HL-60 (cell line): ENCODE measurements at regions not wholly inside any gene's neighbourhood (a gene's known extent, or its start where the extent isn't known, plus 50 kb on each side); places are given as distances from the start of the nearest gene placed in this dataset.

Experiments used
- DNase-seq, 2 experiments: peaks; one replicate each; pipeline ENCODE4 v3.0.0-alpha.2; 2010 to 2020; ENCODE audit warnings: low read depth in 1 of 2, low spot score in 1 of 2
- H3K27ac ChIP-seq: fragments of 250-450 bp; sonication (Bioruptor Pico); replicated peaks from 2 replicates; pipeline ENCODE4 v1.5.1; 2020; ENCODE audit warnings: mild to moderate bottlenecking, moderate library complexity
- H3K27me3 ChIP-seq: fragments of 250-450 bp; sonication (Bioruptor Pico); 2 replicates; pipeline ENCODE4 v1.5.1; 2021; ENCODE audit warnings: mild to moderate bottlenecking, moderate library complexity; ENCODE audit not compliant: insufficient read depth, poor library complexity, severe bottlenecking
- H3K4me3 ChIP-seq: replicated peaks from 2 replicates; pipeline ENCODE4 v1.5.1; 2011; ENCODE audit warnings: mild to moderate bottlenecking, control low read depth, low read length; ENCODE audit not compliant: insufficient read depth
- GABPA ChIP-seq: IDR thresholded peaks from 2 replicates; pipeline ENCODE4 v1.6.1; 2012; ENCODE audit warnings: low read depth
- POLR2AphosphoS5 ChIP-seq: IDR thresholded peaks from 2 replicates; pipeline ENCODE4 v1.6.1; 2012; ENCODE audit warnings: low read depth
- SPI1 ChIP-seq: IDR thresholded peaks from 2 replicates; pipeline ENCODE4 v1.6.1; 2012; ENCODE audit warnings: low read depth, mild to moderate bottlenecking, borderline replicate concordance
- TF ChIP-seq, protein P1 (sequence below): IDR thresholded peaks from one replicate; pipeline ENCODE4 v1.5.1; 2011; ENCODE audit warnings: low read length, control low read depth, inconsistent platforms; ENCODE audit not compliant: insufficient read depth
- TF ChIP-seq, protein P2 (sequence below): IDR thresholded peaks from 2 replicates; pipeline ENCODE4 v1.6.1; 2012; ENCODE audit warnings: low read depth; ENCODE audit not compliant: insufficient replicate concordance

DNA sequence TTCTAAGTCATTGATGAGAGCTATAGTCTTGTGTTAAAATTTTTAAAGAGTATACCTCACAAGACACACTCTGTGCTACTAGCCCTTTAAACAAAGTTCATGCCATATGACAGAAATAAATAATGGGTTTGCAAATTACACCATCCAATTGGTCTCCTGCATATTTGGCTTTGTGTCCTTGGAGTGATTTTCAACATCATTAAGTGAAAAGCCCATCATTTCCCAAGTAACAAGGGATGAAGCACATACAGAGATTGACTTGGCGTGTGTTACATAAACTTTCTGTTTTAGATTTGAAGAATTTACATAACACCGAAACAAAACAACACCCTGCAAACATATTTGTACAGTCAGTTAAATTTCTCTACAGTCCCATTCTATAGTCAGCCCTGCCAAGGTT, 216.9 kb upstream of the NEIL3 start:
- TF ChIP-seq, protein P1, sequence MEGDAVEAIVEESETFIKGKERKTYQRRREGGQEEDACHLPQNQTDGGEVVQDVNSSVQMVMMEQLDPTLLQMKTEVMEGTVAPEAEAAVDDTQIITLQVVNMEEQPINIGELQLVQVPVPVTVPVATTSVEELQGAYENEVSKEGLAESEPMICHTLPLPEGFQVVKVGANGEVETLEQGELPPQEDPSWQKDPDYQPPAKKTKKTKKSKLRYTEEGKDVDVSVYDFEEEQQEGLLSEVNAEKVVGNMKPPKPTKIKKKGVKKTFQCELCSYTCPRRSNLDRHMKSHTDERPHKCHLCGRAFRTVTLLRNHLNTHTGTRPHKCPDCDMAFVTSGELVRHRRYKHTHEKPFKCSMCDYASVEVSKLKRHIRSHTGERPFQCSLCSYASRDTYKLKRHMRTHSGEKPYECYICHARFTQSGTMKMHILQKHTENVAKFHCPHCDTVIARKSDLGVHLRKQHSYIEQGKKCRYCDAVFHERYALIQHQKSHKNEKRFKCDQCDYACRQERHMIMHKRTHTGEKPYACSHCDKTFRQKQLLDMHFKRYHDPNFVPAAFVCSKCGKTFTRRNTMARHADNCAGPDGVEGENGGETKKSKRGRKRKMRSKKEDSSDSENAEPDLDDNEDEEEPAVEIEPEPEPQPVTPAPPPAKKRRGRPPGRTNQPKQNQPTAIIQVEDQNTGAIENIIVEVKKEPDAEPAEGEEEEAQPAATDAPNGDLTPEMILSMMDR, result no peak
- TF ChIP-seq GABPA, result no peak
- no peak for TF ChIP-seq SPI1
- no peak for TF ChIP-seq POLR2AphosphoS5
- TF ChIP-seq, protein P2, sequence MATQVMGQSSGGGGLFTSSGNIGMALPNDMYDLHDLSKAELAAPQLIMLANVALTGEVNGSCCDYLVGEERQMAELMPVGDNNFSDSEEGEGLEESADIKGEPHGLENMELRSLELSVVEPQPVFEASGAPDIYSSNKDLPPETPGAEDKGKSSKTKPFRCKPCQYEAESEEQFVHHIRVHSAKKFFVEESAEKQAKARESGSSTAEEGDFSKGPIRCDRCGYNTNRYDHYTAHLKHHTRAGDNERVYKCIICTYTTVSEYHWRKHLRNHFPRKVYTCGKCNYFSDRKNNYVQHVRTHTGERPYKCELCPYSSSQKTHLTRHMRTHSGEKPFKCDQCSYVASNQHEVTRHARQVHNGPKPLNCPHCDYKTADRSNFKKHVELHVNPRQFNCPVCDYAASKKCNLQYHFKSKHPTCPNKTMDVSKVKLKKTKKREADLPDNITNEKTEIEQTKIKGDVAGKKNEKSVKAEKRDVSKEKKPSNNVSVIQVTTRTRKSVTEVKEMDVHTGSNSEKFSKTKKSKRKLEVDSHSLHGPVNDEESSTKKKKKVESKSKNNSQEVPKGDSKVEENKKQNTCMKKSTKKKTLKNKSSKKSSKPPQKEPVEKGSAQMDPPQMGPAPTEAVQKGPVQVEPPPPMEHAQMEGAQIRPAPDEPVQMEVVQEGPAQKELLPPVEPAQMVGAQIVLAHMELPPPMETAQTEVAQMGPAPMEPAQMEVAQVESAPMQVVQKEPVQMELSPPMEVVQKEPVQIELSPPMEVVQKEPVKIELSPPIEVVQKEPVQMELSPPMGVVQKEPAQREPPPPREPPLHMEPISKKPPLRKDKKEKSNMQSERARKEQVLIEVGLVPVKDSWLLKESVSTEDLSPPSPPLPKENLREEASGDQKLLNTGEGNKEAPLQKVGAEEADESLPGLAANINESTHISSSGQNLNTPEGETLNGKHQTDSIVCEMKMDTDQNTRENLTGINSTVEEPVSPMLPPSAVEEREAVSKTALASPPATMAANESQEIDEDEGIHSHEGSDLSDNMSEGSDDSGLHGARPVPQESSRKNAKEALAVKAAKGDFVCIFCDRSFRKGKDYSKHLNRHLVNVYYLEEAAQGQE, result no peak
- no peak for DNase-seq
- H3K4me3 ChIP-seq, result no peak overlapping the region
- H3K27me3 ChIP-seq, result no peaks in the 10 kb centered on the region
- no peak overlapping the region for H3K27ac ChIP-seq

DNA sequence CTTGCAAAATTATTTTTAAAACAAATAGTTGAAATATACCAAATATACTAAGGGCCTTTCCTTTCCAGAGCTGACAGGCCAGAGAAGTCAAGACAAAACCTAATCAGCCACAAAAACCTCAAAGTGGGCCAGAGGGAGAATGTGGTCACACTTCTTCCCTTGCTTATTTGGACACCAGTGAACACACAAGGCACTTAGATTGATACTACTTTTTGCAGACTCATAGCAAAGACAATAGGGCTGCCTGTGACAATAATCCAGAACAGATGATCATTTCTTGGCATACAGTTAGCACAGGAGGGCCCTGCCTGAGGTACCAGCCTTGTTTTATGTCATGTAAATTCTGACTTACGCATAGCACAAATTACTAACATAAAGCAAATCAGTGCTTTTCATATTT, 215.7 kb upstream of the NEIL3 start:
- Histone ChIP-seq H3K4me3 (no peak overlapping the region), H3K27ac (no peak overlapping the region), H3K27me3 (no peaks in the 10 kb centered on the region)
- TF ChIP-seq, protein P1, result no peak
- TF ChIP-seq GABPA (no peak), POLR2AphosphoS5 (no peak), SPI1 (no peak)
- TF ChIP-seq, protein P2, result no peak
- DNase-seq, result no peak

DNA sequence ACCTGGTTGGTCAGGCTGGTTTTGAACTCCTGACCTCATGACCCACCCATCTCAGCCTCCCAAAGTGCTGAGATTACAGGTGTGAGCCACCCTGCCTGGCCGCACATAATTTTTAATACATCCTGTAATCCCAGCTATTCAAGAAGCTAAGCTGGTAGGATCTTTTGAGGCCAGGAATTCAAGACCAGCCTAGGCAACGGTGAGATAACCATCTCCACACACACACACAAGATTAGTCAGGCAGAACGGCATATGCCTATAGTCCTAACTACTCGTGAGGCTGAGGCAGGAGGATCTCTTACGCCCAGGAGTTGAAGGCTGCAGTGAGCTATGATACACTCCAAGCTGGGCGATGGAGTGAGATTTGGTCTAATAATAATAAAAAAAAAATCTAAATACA, 212.4 kb upstream of the NEIL3 start:
- Histone ChIP-seq H3K27me3 (no peaks in the 10 kb centered on the region), H3K27ac (no peak overlapping the region), H3K4me3 (no peak overlapping the region)
- no peak for DNase-seq
- TF ChIP-seq, protein P2, result no peak
- no peak for TF ChIP-seq GABPA
- no peak for TF ChIP-seq SPI1
- TF ChIP-seq POLR2AphosphoS5, result no peak
- TF ChIP-seq, protein P1, result no peak
